CD8-positive, alpha-beta memory T cell (primary cell): ENCODE measurements at regions not wholly inside any gene's neighbourhood (a gene's known extent, or its start where the extent isn't known, plus 50 kb on each side); places are given as distances from the start of the nearest gene placed in this dataset.

Experiments used
- CTCF ChIA-PET: fragments of 350-600 bp; sonication (Branson Sonifier 250); formaldehyde crosslinking; loops from one replicate; lab custom pipeline; 2021; ENCODE audit warnings: antibody characterized with exemption; lab: Charles Lee
- POLR2A ChIA-PET: fragments of 350-600 bp; sonication (Branson Sonifier 250); formaldehyde crosslinking; loops from one replicate; lab custom pipeline; 2021; ENCODE audit warnings: antibody characterized with exemption; lab: Charles Lee
- DNase-seq, 5 donors: peaks; one replicate each; pipeline versions ENCODE4 v3.0.0 to v3.0.0-alpha.2; 2020 to 2022; ENCODE audit warnings: mixed read lengths in 1 of 5
- H3K27ac ChIP-seq: one replicate; pipeline ENCODE4 v1.7.0; 2013; ENCODE audit warnings: low read depth, mild to moderate bottlenecking, low read length, moderate library complexity
- H3K27me3 ChIP-seq: 2 replicates; pipeline ENCODE4 v1.7.0; 2013; ENCODE audit warnings: low read length, mild to moderate bottlenecking; ENCODE audit not compliant: insufficient read depth, poor library complexity, severe bottlenecking
- H3K36me3 ChIP-seq: 2 replicates; pipeline ENCODE4 v1.7.0; 2013; ENCODE audit warnings: mild to moderate bottlenecking, low read length, moderate library complexity; ENCODE audit not compliant: insufficient read depth
- H3K4me1 ChIP-seq: 2 replicates; pipeline ENCODE4 v1.7.0; 2013; ENCODE audit warnings: mild to moderate bottlenecking, low read length, moderate library complexity; ENCODE audit not compliant: insufficient read depth
- H3K4me3 ChIP-seq: 2 replicates; pipeline ENCODE4 v1.7.0; 2013; ENCODE audit warnings: mild to moderate bottlenecking, low read length
- H3K9me3 ChIP-seq: 2 replicates; pipeline ENCODE4 v1.7.0; 2013; ENCODE audit warnings: mild to moderate bottlenecking, low read length
- H3K27ac Mint-ChIP-seq, 8 donors: one replicate each; pipeline ENCODE4 v1.8.0; 2020 to 2021; ENCODE audit warnings: mixed read lengths in 8 of 8, mild to moderate bottlenecking in 6 of 8, inconsistent platforms in 3 of 8, moderate library complexity in 3 of 8
- H3K27me3 Mint-ChIP-seq, 2 donors: one replicate each; pipeline ENCODE4 v1.8.0; 2020 to 2021; ENCODE audit warnings: mixed read lengths in 2 of 2, mild to moderate bottlenecking in 1 of 2, moderate library complexity in 1 of 2
- H3K36me3 Mint-ChIP-seq, 3 donors: one replicate each; pipeline ENCODE4 v1.8.0; 2020 to 2021; ENCODE audit warnings: mixed read lengths in 3 of 3, inconsistent platforms in 1 of 3, mild to moderate bottlenecking in 1 of 3
- H3K4me1 Mint-ChIP-seq, 3 donors: one replicate each; pipeline ENCODE4 v1.8.0; 2020 to 2021; ENCODE audit warnings: mixed read lengths in 3 of 3, inconsistent platforms in 1 of 3, mild to moderate bottlenecking in 1 of 3
- H3K4me3 Mint-ChIP-seq, 7 donors: one replicate each; pipeline ENCODE4 v1.8.0; 2020 to 2021; ENCODE audit warnings: mixed read lengths in 7 of 7, mild to moderate bottlenecking in 6 of 7, moderate library complexity in 4 of 7, inconsistent platforms in 2 of 7
- H3K9me3 Mint-ChIP-seq, 5 donors: one replicate each; pipeline ENCODE4 v1.8.0; 2020 to 2022; ENCODE audit warnings: mixed read lengths in 5 of 5, mild to moderate bottlenecking in 3 of 5, moderate library complexity in 2 of 5, inconsistent platforms in 1 of 5

GRCh38 chr13:36606060-36606459 lies 67.8 kb upstream of the SERTM1 start:
- H3K4me1 Mint-ChIP-seq, result no peaks in the 10 kb centered on the region
- Histone ChIP-seq H3K27ac (no peak overlapping the region), H3K4me3 (no peak overlapping the region), H3K27me3 (no peaks in the 10 kb centered on the region), H3K4me1 (no peaks in the 10 kb centered on the region), H3K36me3 (no peaks in the 10 kb centered on the region), H3K9me3 (no peaks in the 10 kb centered on the region)
- H3K9me3 Mint-ChIP-seq, result peaks cover 0 to 2% (median 0%) of the 10 kb centered on the region in 5 donors
- POLR2A ChIA-PET, result no interaction called here
- H3K27me3 Mint-ChIP-seq, result peaks cover 0 to 4% of the 10 kb centered on the region in 2 donors
- no peak for DNase-seq
- no peaks in the 10 kb centered on the region for H3K36me3 Mint-ChIP-seq
- CTCF ChIA-PET, result no interaction called here
- H3K4me3 Mint-ChIP-seq, result no peak overlapping the region
- no peak overlapping the region for H3K27ac Mint-ChIP-seq

GRCh38 chr13:36608474-36608873 lies 65.3 kb upstream of the SERTM1 start:
- DNase-seq, result no peak
- CTCF ChIA-PET, result no interaction called here
- no peak overlapping the region for H3K27ac ChIP-seq
- Mint-ChIP-seq H3K27me3 (peaks cover 0 to 3% of the 10 kb centered on the region in 2 donors), H3K4me3 (no peak overlapping the region), H3K9me3 (peaks cover 0 to 2% (median 0%) of the 10 kb centered on the region in 5 donors), H3K36me3 (no peaks in the 10 kb centered on the region), H3K4me1 (no peaks in the 10 kb centered on the region), H3K27ac (no peak overlapping the region)
- no peak overlapping the region for H3K4me3 ChIP-seq
- POLR2A ChIA-PET, result no interaction called here
- H3K27me3 ChIP-seq, result no peaks in the 10 kb centered on the region
- H3K36me3 ChIP-seq, result no peaks in the 10 kb centered on the region
- H3K9me3 ChIP-seq, result no peaks in the 10 kb centered on the region
- no peaks in the 10 kb centered on the region for H3K4me1 ChIP-seq

- Mint-ChIP-seq H3K4me1 (no peaks in the 10 kb centered on the region), H3K27me3 (peaks cover 0 to 3% of the 10 kb centered on the region in 2 donors)
These were observed 61.6 kb upstream of the SERTM1 start for GRCh38 chr13:36612230-36612629.

GRCh38 chr13:36616706-36617105 lies 57.1 kb upstream of the SERTM1 start:
- Mint-ChIP-seq H3K27me3 (no peaks in the 10 kb centered on the region), H3K4me1 (no peaks in the 10 kb centered on the region), H3K9me3 (peaks cover 0 to 8% (median 2%) of the 10 kb centered on the region in 5 donors), H3K27ac (no peak overlapping the region), H3K36me3 (no peaks in the 10 kb centered on the region), H3K4me3 (no peak overlapping the region)
- ChIA-PET POLR2A (no interaction called here), CTCF (no interaction called here)
- Histone ChIP-seq H3K9me3 (no peaks in the 10 kb centered on the region), H3K4me1 (no peaks in the 10 kb centered on the region), H3K27ac (no peak overlapping the region), H3K4me3 (no peak overlapping the region), H3K27me3 (no peaks in the 10 kb centered on the region), H3K36me3 (no peaks in the 10 kb centered on the region)
- no peak for DNase-seq

More at GRCh38 chr13:36612230-36612629, 61.6 kb upstream of the SERTM1 start:
- H3K36me3 ChIP-seq, result no peaks in the 10 kb centered on the region
- Mint-ChIP-seq H3K36me3 (no peaks in the 10 kb centered on the region), H3K9me3 (peaks cover 0 to 2% (median 0%) of the 10 kb centered on the region in 5 donors), H3K4me3 (no peak overlapping the region), H3K27ac (no peak overlapping the region)
- no peak for DNase-seq
- ChIA-PET POLR2A (no interaction called here), CTCF (no interaction called here)
- H3K9me3 ChIP-seq, result no peaks in the 10 kb centered on the region
- no peaks in the 10 kb centered on the region for H3K27me3 ChIP-seq
- no peak overlapping the region for H3K4me3 ChIP-seq
- H3K4me1 ChIP-seq, result no peaks in the 10 kb centered on the region
- no peak overlapping the region for H3K27ac ChIP-seq

- no peaks in the 10 kb centered on the region for H3K9me3 ChIP-seq
- H3K9me3 Mint-ChIP-seq, result peaks cover 0 to 8% (median 2%) of the 10 kb centered on the region in 5 donors
- H3K4me3 Mint-ChIP-seq, result no peak overlapping the region
- POLR2A ChIA-PET, result no interaction called here
- no peaks in the 10 kb centered on the region for H3K27me3 ChIP-seq
- H3K4me1 ChIP-seq, result no peaks in the 10 kb centered on the region
- H3K4me3 ChIP-seq, result no peak overlapping the region
- CTCF ChIA-PET, result no interaction called here
- H3K27ac Mint-ChIP-seq, result no peak overlapping the region
- DNase-seq, result no peak
- H3K27ac ChIP-seq, result no peak overlapping the region
- no peaks in the 10 kb centered on the region for H3K4me1 Mint-ChIP-seq
- peaks cover 0 to 2% of the 10 kb centered on the region in 2 donors for H3K27me3 Mint-ChIP-seq
- H3K36me3 Mint-ChIP-seq, result no peaks in the 10 kb centered on the region
- H3K36me3 ChIP-seq, result no peaks in the 10 kb centered on the region
These were observed 54.3 kb upstream of the SERTM1 start for GRCh38 chr13:36619535-36619934.
